Endodermal cell (in vitro differentiated cells): ENCODE measurements at regions not wholly inside any gene's neighbourhood (a gene's known extent, or its start where the extent isn't known, plus 50 kb on each side); places are given as distances from the start of the nearest gene placed in this dataset.

Source experiments
- DNase-seq: peaks from one replicate; pipeline ENCODE4 v3.0.0-alpha.2; 2017
- H3K27ac ChIP-seq: 2 replicates; pipeline ENCODE4 v1.5.1; 2013; ENCODE audit warnings: mild to moderate bottlenecking, low read depth, low read length, moderate library complexity
- H3K27me3 ChIP-seq: 2 replicates; pipeline ENCODE4 v1.6.1; 2013; ENCODE audit warnings: mild to moderate bottlenecking, low read length, moderate library complexity; ENCODE audit not compliant: insufficient read depth, control insufficient read depth, poor library complexity, severe bottlenecking
- H3K36me3 ChIP-seq: 2 replicates; pipeline ENCODE4 v1.7.0; 2013; ENCODE audit warnings: mild to moderate bottlenecking, low read length, moderate library complexity; ENCODE audit not compliant: control insufficient read depth, insufficient read depth
- H3K4me1 ChIP-seq: one replicate; pipeline ENCODE4 v1.7.0; 2013; ENCODE audit warnings: low read length; ENCODE audit not compliant: control insufficient read depth, insufficient read depth
- H3K4me3 ChIP-seq: 2 replicates; pipeline ENCODE4 v1.5.1; 2013; ENCODE audit warnings: mild to moderate bottlenecking, low read length, moderate library complexity
- H3K9ac ChIP-seq: 2 replicates; pipeline ENCODE4 v1.6.1; 2013; ENCODE audit warnings: mild to moderate bottlenecking, low read length, moderate library complexity; ENCODE audit not compliant: poor library complexity, severe bottlenecking; ENCODE audit errors: extremely low read depth
- H3K9me3 ChIP-seq: 2 replicates; pipeline ENCODE4 v1.6.1; 2013; ENCODE audit warnings: mild to moderate bottlenecking, low read length, moderate library complexity; ENCODE audit not compliant: control insufficient read depth
- H3K27ac Mint-ChIP-seq: 2 replicates; pipeline ENCODE4 v1.8.0; 2020; ENCODE audit warnings: mixed read lengths
- H3K27me3 Mint-ChIP-seq: 2 replicates; pipeline ENCODE4 v1.8.0; 2021; ENCODE audit warnings: mild to moderate bottlenecking, mixed read lengths; ENCODE audit not compliant: insufficient read depth
- H3K36me3 Mint-ChIP-seq: 2 replicates; pipeline ENCODE4 v1.8.0; 2020; ENCODE audit warnings: low read depth, mixed read lengths
- H3K4me1 Mint-ChIP-seq: 2 replicates; pipeline ENCODE4 v1.8.0; 2020; ENCODE audit warnings: mixed read lengths
- H3K4me3 Mint-ChIP-seq: 2 replicates; pipeline ENCODE4 v1.8.0; 2020; ENCODE audit warnings: mild to moderate bottlenecking, moderate library complexity, mixed read lengths
- H3K9me3 Mint-ChIP-seq: 2 replicates; pipeline ENCODE4 v1.8.0; 2020; ENCODE audit warnings: mild to moderate bottlenecking, mixed read lengths
- WGBS, 2 experiments: methylation state at CpG; one replicate each; pipeline versions ENCODE4 v1.1.5 to v1.1.7; 2013; ENCODE audit warnings: missing lambda C conversion rate in 2 of 2, mixed read lengths in 1 of 2; ENCODE audit not compliant: insufficient coverage in 1 of 2, insufficient read length in 1 of 2; 5-methylcytosine and 5-hydroxymethylcytosine counted together
- TF ChIP-seq, protein P1 (sequence below): fragments of 200-600 bp; sonication (generic); conservative IDR thresholded peaks from 2 replicates; pipeline ENCODE4 v1.5.0; 2021; ENCODE audit warnings: antibody characterized with exemption, mild to moderate bottlenecking

DNA sequence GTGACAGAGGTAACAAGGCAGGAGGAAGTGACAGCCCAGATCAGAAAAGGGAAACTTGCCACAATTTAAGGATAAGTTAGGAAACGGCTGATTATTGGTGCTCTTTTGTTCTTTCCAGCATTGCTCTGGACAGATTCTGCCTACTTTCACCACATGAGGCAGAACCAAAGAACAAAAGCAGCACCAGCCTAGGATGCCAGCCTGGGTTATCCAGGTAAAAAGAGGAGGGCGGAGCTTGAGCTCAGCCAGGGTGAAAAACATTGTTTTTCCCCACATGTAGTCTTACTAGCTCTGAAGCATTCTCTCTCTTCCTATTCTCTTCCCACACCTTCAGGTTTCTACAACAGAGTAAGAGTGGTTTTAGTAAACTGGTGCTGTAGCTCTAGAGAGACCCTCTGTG, 300.5 kb downstream of the TMX3 start:
- Histone ChIP-seq H3K9me3 (no peaks in the 10 kb centered on the region), H3K27ac (no peak overlapping the region), H3K36me3 (no peaks in the 10 kb centered on the region), H3K9ac (no peak overlapping the region), H3K27me3 (no peaks in the 10 kb centered on the region), H3K4me3 (no peak overlapping the region), H3K4me1 (no peaks in the 10 kb centered on the region)
- Mint-ChIP-seq H3K4me1 (no peaks in the 10 kb centered on the region), H3K27ac (no peak overlapping the region), H3K9me3 (no peaks in the 10 kb centered on the region), H3K27me3 (no peaks in the 10 kb centered on the region), H3K36me3 (no peaks in the 10 kb centered on the region), H3K4me3 (no peak overlapping the region)
- TF ChIP-seq, protein P1, sequence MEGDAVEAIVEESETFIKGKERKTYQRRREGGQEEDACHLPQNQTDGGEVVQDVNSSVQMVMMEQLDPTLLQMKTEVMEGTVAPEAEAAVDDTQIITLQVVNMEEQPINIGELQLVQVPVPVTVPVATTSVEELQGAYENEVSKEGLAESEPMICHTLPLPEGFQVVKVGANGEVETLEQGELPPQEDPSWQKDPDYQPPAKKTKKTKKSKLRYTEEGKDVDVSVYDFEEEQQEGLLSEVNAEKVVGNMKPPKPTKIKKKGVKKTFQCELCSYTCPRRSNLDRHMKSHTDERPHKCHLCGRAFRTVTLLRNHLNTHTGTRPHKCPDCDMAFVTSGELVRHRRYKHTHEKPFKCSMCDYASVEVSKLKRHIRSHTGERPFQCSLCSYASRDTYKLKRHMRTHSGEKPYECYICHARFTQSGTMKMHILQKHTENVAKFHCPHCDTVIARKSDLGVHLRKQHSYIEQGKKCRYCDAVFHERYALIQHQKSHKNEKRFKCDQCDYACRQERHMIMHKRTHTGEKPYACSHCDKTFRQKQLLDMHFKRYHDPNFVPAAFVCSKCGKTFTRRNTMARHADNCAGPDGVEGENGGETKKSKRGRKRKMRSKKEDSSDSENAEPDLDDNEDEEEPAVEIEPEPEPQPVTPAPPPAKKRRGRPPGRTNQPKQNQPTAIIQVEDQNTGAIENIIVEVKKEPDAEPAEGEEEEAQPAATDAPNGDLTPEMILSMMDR, result no peak
- WGBS, 2 experiments, result 98% methylated on average over 2 of the region's 2 CpGs; no CpG with 5 or more reads in 1 of the 2 experiments
- DNase-seq, result no peak

DNA sequence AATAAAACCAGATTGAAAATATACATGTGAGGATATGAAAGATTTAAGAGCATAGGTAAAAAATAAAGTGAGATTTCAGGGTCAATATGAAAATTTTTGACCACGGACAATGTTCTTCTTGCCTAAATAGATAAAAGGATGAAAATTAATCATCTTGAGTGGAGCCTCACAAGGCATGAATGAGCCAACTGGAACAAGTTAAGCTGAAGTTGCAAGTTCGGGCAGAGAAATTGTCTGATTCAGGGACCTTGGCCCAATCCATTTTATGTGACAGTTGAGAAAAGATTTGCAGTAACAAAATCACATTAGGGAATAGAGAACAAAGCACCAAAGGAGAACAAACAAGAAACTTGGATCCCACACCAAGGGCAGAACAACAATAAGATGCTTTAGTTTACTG, 305.3 kb downstream of the TMX3 start:
- H3K36me3 ChIP-seq, result no peaks in the 10 kb centered on the region
- WGBS, 2 experiments, result 88 to 92% methylated on average over 2 of the region's 2 CpGs
- DNase-seq, result no peak
- H3K4me1 ChIP-seq, result no peaks in the 10 kb centered on the region
- H3K27ac ChIP-seq, result no peak overlapping the region
- Mint-ChIP-seq H3K27me3 (no peaks in the 10 kb centered on the region), H3K4me3 (no peak overlapping the region), H3K27ac (no peak overlapping the region), H3K36me3 (no peaks in the 10 kb centered on the region), H3K9me3 (no peaks in the 10 kb centered on the region), H3K4me1 (no peaks in the 10 kb centered on the region)
- H3K9me3 ChIP-seq, result no peaks in the 10 kb centered on the region
- H3K9ac ChIP-seq, result no peak overlapping the region
- H3K27me3 ChIP-seq, result no peaks in the 10 kb centered on the region
- TF ChIP-seq, protein P1, result no peak
- no peak overlapping the region for H3K4me3 ChIP-seq

DNA sequence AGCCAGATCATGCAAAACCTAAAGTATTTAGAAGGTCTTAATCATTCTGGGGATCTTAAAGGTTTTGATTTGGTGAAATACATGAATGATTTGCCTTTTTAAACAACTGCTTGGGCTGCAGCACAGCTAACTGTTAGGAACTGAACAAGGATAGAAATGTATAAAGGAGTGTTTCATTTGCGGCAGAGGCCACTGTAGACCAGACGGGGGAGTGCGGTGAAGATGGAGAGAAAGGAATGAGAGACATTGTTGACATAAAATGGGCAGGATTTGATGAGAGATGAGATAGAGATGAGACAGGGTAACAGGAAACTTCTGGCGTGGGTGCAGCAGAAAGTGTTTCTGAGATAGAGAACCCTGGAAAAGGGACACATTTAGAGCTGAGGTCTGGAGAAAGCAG, 308.1 kb downstream of the TMX3 start:
- WGBS, 2 experiments, result 90 to 94% methylated on average over 4 of the region's 4 CpGs
- no peak overlapping the region for H3K4me3 Mint-ChIP-seq
- H3K4me3 ChIP-seq, result no peak overlapping the region
- no peaks in the 10 kb centered on the region for H3K36me3 Mint-ChIP-seq
- H3K27ac ChIP-seq, result no peak overlapping the region
- H3K27ac Mint-ChIP-seq, result no peak overlapping the region
- H3K4me1 Mint-ChIP-seq, result no peaks in the 10 kb centered on the region
- no peaks in the 10 kb centered on the region for H3K4me1 ChIP-seq
- H3K9me3 Mint-ChIP-seq, result no peaks in the 10 kb centered on the region
- no peak overlapping the region for H3K9ac ChIP-seq
- no peaks in the 10 kb centered on the region for H3K27me3 Mint-ChIP-seq
- no peaks in the 10 kb centered on the region for H3K27me3 ChIP-seq
- H3K36me3 ChIP-seq, result no peaks in the 10 kb centered on the region
- DNase-seq, result no peak
- no peaks in the 10 kb centered on the region for H3K9me3 ChIP-seq
- TF ChIP-seq, protein P1, result peak; percentile 10
